ENCODE measurements at regions not wholly inside any gene's neighbourhood (a gene's known extent, or its start where the extent isn't known, plus 50 kb on each side); places are given as distances from the start of the nearest gene placed in this dataset.

- DNase-seq: no peak
Observed at GRCh38 chr17:36761203-36761950, 160.0 kb downstream of the MRM1 start.

GRCh38 chr17:36765436-36766043, 164.2 kb downstream of the MRM1 start:
- DNase-seq: no peak

- no peak for DNase-seq
Observed at GRCh38 chr17:36768394-36768793, 167.0 kb downstream of the MRM1 start.

- DNase-seq: no peak
Observed at GRCh38 chr17:36773039-36773438, 164.2 kb upstream of the LHX1 start.

- DNase-seq: no peak
Observed at GRCh38 chr17:36777118-36777517, 160.2 kb upstream of the LHX1 start.

GRCh38 chr17:36778448-36778847, 158.8 kb upstream of the LHX1 start:
- no peak for DNase-seq

GRCh38 chr17:36779550-36779949, 157.7 kb upstream of the LHX1 start:
- DNase-seq: no peak

- DNase-seq: no peak
Observed at GRCh38 chr17:36784633-36785032, 152.6 kb upstream of the LHX1 start.

GRCh38 chr17:36786867-36787266, 150.4 kb upstream of the LHX1 start:
- no peak for DNase-seq

GRCh38 chr17:36791150-36791941, 145.9 kb upstream of the LHX1 start:
- DNase-seq: no peak

- no peak for DNase-seq
Observed at GRCh38 chr17:36791942-36792475, 145.3 kb upstream of the LHX1 start.

GRCh38 chr17:36792849-36793248, 144.4 kb upstream of the LHX1 start:
- DNase-seq: no peak

- DNase-seq: no peak
Observed at GRCh38 chr17:36793976-36794375, 143.3 kb upstream of the LHX1 start.

GRCh38 chr17:36807496-36808179, 129.6 kb upstream of the LHX1 start:
- DNase-seq: no peak

- DNase-seq: no peak
Observed at GRCh38 chr17:36808180-36808661, 129.1 kb upstream of the LHX1 start.

GRCh38 chr17:36812762-36813161, 124.5 kb upstream of the LHX1 start:
- DNase-seq: no peak

- DNase-seq: no peak
Observed at GRCh38 chr17:36813357-36813756, 123.9 kb upstream of the LHX1 start.

- DNase-seq: no peak
Observed at GRCh38 chr17:36813957-36814563, 123.2 kb upstream of the LHX1 start.

- DNase-seq: no peak
Observed at GRCh38 chr17:36814958-36815357, 122.3 kb upstream of the LHX1 start.

GRCh38 chr17:36816214-36816906, 120.9 kb upstream of the LHX1 start:
- no peak for DNase-seq

- no peak for DNase-seq
Observed at GRCh38 chr17:36816907-36817288, 120.4 kb upstream of the LHX1 start.

Measured in CD4-positive, alpha-beta T cell treated with Interleukin-4 for 1 hour (primary cell).